ENCODE measurements at regions not wholly inside any gene's neighbourhood (a gene's known extent, or its start where the extent isn't known, plus 50 kb on each side); places are given as distances from the start of the nearest gene placed in this dataset.

- H3K4me3 ChIP-seq = no peak overlapping the region
These were observed 619.5 kb upstream of the CBLB start for GRCh38 chr3:106488331-106488730.

GRCh38 chr3:106491796-106492195 is 623.0 kb upstream of the CBLB start:
- no peak for DNase-seq
- Histone ChIP-seq H3K9me3 (no peaks in the 10 kb centered on the region), H3K4me3 (no peak overlapping the region), H3K36me3 (no peaks in the 10 kb centered on the region), H3K27me3 (no peaks in the 10 kb centered on the region), H3K4me1 (no peaks in the 10 kb centered on the region), H3K27ac (no peak overlapping the region)
- intact Hi-C loops (cut with DNase I; ENCODE audit: low total_unique reads) = no loop called here
- TF ChIP-seq CTCF (IDR thresholded peaks at IDR 0.05) (no peak), POLR2A (IDR thresholded peaks at IDR 0.05) (no peak)

More at GRCh38 chr3:106488331-106488730, 619.5 kb upstream of the CBLB start:
- Histone ChIP-seq H3K27ac (no peak overlapping the region), H3K27me3 (no peaks in the 10 kb centered on the region), H3K36me3 (no peaks in the 10 kb centered on the region), H3K9me3 (no peaks in the 10 kb centered on the region), H3K4me1 (no peaks in the 10 kb centered on the region)
- no peak for DNase-seq
- no peak for TF ChIP-seq CTCF (IDR thresholded peaks at IDR 0.05)
- TF ChIP-seq POLR2A (IDR thresholded peaks at IDR 0.05) = no peak
- intact Hi-C loops (cut with DNase I; ENCODE audit: low total_unique reads) = no loop called here

- no peaks in the 10 kb centered on the region for H3K36me3 ChIP-seq
- TF ChIP-seq POLR2A (IDR thresholded peaks at IDR 0.05) (no peak), CTCF (IDR thresholded peaks at IDR 0.05) (no peak)
- DNase-seq = no peak
- no peak overlapping the region for H3K4me3 ChIP-seq
- no peaks in the 10 kb centered on the region for H3K27me3 ChIP-seq
- intact Hi-C loops (cut with DNase I; ENCODE audit: low total_unique reads) = no loop called here
- no peaks in the 10 kb centered on the region for H3K9me3 ChIP-seq
- no peak overlapping the region for H3K27ac ChIP-seq
- H3K4me1 ChIP-seq = no peaks in the 10 kb centered on the region
These were observed 639.6 kb upstream of the CBLB start for GRCh38 chr3:106508331-106508893.

GRCh38 chr3:106510206-106510605 is 641.4 kb upstream of the CBLB start:
- Histone ChIP-seq H3K9me3 (no peaks in the 10 kb centered on the region), H3K4me3 (no peak overlapping the region), H3K36me3 (no peaks in the 10 kb centered on the region), H3K27ac (no peak overlapping the region), H3K4me1 (no peaks in the 10 kb centered on the region), H3K27me3 (no peaks in the 10 kb centered on the region)
- intact Hi-C loops (cut with DNase I; ENCODE audit: low total_unique reads) = no loop called here
- DNase-seq = no peak
- no peak for TF ChIP-seq POLR2A (IDR thresholded peaks at IDR 0.05)
- no peak for TF ChIP-seq CTCF (IDR thresholded peaks at IDR 0.05)

- TF ChIP-seq CTCF (IDR thresholded peaks at IDR 0.05) (no peak), POLR2A (IDR thresholded peaks at IDR 0.05) (no peak)
- H3K9me3 ChIP-seq = no peaks in the 10 kb centered on the region
- no peak overlapping the region for H3K27ac ChIP-seq
- H3K36me3 ChIP-seq = no peaks in the 10 kb centered on the region
- H3K4me1 ChIP-seq = no peaks in the 10 kb centered on the region
- H3K4me3 ChIP-seq = no peak overlapping the region
- DNase-seq = no peak
- H3K27me3 ChIP-seq = no peaks in the 10 kb centered on the region
- intact Hi-C loops (cut with DNase I; ENCODE audit: low total_unique reads) = no loop called here
These were observed 644.0 kb upstream of the CBLB start for GRCh38 chr3:106512846-106513245.

All from uterus (tissue), 3 donors.